ENCODE measurements at regions not wholly inside any gene's neighbourhood (a gene's known extent, or its start where the extent isn't known, plus 50 kb on each side); places are given as distances from the start of the nearest gene placed in this dataset.

DNA sequence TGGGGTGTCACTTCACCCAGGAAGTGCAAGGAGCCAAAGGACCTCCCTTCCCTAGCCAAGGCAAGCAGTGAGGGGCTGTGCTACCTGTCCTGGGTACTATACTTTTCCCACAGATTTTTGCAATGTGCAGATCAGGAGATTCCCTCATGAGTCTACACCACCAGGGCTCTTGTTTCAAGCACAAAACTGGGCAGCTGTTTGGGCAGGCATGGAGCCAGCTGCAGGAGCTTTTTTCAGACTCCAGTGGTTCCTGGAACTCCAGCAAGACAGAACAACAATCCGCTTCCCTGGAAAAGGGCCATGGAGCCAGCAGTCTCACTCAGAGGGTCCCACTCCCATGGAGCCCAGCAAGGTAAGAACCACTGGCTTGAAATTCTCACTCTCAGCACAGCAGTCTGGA lies 1649.6 kb downstream of the LRRC4C start:
- DNase-seq = no peak

DNA sequence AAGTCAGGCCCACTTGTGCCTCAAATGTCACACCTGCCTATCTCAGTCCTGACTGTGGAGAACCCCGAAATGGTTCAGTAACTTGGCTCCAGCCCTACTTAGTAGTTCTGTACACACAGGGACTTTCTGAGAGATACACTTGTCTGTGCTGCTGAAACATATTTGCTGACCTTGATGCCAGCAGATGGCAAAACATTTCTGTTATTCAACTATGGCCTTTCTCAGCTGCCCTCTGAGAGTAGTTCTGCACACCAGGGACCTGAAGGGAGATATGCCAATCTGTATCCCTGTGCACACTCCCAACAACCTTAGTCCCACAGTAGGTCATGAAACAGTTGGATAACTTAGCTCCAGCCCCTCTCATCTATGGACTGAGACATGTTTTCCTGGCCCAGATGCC lies 1651.5 kb downstream of the LRRC4C start:
- DNase-seq = no peak

DNA sequence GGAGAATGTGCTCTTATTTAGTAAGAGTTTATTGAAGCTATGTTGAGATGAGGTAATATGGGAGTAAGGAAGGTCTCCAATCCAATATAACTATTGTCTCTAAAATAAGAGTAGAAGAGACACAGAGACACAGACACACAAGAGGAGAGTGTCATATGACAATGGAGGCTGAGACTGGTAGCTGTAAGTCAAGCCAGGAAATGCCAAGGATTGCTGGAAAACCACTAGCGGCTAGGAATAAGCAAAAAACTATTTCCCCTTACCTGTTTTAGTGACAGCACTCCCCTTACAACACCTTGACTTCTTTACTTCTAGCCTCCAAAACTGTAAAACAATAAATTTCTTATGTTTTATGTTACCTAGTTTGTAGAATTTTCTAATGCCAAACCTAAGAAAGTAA lies 1652.8 kb downstream of the LRRC4C start:
- no peak for DNase-seq

DNA sequence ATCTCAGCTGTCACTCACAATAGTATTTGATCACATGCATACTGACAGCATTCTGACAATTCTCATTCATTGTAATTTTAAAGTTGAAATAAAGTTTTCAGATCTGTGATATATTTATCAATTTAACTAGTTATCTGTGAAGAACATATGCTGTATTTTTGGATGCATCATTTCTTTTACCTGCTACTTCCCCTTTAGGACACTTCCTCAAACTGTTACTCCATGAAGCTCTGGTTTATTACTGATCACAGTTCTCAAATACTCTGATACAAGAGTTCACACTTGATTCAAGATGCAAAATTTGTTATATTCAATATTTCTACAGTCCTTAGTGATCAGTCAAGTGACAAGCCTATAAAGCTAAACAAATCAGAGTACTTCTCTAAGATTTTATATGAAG lies 1655.2 kb downstream of the LRRC4C start:
- no peak for DNase-seq

DNA sequence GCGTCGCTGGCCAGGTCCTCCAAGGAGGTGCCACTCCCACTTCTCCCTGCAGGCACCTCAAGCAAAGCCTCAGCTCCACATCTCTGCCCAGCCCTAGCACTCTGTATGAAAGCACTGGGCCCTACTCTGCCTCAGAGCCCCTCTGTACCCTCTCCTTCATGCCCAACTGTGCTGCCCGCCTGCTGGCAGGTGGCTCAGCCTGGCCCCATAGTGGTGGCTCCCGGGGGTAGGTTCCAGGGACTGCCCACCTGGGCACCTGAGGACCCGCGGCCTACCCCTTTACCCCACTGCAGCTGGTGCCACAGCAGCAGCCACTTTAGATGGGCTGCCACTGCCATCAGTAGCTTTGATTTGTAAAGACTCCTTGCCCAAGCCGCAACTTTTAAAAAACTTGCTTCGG lies 1672.8 kb downstream of the LRRC4C start:
- DNase-seq = no peak

DNA sequence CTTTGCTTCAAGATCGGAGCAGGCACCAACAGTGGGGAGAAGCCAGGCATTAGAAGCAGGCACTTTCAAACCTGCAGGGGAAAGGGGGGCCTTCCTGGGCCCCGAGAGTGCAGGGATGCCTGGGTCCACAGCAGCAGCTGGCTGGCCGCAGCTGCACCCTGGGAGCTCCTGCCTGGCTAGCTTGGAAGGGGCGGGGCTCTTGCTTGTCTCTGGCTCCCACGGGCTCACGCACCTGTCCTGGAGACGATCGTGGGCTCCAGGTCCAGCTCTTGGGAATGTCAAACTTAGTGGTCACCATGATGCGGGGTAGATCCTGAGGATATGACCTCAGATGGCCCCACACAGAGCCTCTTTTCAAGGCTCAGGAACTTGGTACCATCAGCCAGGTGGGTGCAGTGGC lies 1673.2 kb downstream of the LRRC4C start:
- no peak for DNase-seq

DNA sequence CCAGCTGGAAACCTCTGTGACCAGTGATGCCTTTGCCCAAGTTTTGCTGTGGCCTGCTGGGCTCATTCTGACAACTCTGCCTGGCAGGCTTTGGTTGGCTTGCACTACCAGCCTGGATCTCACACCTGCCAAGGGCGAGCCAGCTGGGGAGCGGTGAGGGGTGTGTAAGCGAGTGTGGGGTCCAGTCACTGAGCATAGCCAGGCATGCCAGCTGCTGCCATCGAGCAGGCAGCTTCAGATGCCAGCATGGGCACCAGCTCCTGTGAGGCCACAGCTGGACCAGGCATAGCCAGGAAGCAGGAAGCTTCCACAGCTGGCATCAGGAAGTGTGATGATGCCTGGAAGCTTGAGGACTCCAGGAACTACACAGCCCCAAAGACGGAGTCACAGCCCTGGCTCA lies 1674.6 kb downstream of the LRRC4C start:
- no peak for DNase-seq

DNA sequence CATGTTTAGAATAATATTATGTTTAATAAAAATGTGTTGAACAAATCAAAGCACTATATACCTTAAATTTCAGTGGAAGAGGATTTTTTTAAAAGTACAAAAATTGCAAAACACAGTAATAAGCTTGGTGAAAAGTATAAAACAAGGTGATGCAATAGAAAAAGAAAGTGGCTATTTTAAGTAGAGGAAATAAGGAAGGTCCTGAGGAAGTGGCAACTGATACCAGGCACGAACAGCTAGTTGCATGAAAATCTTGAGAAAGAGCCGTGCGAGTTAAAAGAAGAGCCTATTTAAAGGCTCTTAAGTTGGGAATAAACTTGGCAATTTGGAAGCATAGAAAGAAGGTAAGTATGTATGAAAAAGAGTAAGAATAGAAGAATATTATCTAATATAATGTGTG lies 1679.3 kb downstream of the LRRC4C start:
- no peak for DNase-seq

DNA sequence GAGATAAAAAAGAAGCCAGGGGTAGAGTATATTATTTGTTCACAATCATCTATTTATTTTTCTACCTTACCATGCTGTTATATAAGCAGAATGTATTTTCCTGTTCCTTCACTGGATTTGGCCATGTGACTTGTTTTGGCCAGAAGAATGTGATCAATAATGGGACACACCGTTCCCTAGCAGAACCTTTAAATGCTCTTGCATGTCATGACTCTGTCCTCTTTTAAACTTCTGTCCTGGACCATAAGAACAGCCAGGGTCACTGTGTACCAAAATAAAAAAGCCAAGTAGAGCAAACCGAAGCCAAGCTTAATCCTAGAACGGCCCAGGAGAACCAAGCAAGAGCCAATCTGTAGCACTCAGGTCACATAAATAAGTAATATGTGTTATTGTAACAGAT lies 1682.4 kb downstream of the LRRC4C start:
- no peak for DNase-seq

DNA sequence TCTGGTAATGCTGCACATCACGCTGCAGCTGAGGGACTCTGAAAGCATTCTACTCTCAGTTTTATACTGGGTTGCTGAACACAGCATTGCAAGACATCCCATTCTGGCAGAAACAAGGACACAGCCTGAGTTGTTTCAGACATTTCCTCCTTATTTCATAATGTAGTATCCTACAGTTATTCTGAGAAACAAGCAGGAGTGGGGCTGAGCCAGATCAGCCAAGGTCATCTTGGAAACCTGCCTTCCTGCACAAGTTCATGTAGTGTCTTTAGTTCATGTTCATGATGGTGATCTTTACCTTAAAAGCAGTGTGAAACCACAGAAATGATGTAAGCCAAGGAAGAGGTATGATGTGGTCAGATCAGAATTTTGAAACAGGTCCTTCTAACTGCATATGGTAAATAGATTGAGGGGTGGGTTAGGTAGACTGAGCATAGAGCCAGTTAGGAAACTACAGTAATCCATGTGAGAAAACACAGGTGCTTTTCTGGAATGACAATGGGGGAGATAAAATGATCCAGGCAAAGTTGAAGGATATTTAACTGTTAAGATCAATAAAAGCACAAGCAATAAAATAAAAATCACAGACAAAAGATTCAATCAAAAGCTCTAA lies 1686.8 kb downstream of the LRRC4C start:
- no peak for DNase-seq

DNA sequence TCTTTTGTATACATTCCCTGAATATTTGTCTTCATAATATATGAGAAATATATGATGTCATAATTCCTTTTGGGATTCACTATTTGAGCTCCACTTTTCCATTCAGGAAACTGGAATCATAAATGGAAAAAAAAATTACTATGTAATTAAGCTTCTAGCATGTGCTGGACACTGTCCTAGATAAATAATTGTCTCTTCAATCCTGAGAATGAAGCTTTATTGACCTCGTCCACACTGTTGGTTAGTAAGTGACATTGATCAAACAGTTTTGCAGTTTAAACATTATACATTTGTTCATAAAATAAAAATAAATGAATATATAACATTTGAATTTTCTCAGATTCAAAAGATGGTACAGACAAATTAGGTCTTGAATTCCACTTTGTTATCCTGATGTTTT lies 1691.2 kb downstream of the LRRC4C start:
- no peak for DNase-seq

DNA sequence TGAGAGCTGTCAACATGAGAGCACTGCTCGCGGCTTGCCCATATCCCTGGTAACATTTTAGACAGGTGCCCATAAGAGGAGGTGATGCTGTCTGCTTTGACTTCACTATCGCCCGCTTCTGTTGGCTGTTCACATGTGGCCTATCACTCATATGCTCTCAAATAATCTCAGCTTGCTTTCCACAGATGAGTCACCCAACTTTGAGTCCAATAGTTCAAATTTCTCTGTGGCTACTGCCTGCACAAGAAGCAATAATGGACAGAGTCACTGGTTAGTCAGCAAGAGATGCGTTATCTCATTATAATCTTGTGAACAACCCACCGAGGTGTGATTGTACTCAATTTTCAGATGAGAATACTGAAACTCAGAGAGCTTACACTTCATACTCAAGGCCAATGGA lies 1714.1 kb downstream of the LRRC4C start:
- no peak for DNase-seq

DNA sequence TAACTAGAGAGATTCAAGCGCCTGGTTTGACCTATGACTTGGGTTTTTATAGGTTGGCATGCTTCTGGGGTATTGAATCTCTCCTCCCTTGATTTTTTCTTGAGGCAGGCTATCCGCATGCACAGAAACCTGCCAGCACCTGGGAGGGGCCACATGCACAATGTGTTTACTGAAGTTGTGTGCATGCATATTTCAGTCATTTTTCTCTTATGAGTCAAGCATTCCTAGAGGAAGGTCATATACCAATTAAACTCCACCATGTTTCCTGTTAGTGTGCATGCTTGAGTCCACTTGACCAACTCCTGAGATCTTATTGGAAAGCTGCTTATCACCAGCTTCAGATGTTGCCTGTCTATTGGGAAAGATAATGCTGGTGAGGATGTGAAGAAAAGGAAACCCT lies 1718.4 kb downstream of the LRRC4C start:
- DNase-seq = no peak

DNA sequence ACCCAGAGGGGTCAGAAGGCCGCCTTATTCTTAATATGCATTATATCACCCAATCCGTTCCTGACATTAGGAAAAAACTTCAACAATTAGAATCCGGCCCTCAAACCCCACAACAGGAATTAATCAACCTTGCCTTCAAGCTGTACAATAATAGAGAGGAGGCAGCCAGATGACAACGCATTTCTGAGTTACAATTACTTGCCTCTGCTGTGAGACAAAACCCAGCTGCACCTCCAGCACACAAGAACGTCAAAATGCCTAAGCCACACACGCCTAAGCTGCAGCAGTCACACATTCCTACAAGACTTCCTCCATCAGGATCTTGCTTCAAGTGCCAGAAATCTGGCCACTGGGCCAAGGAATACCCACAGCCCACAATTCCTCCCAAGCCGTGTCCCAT lies 1723.1 kb downstream of the LRRC4C start:
- peak; percentile 35 for DNase-seq

DNA sequence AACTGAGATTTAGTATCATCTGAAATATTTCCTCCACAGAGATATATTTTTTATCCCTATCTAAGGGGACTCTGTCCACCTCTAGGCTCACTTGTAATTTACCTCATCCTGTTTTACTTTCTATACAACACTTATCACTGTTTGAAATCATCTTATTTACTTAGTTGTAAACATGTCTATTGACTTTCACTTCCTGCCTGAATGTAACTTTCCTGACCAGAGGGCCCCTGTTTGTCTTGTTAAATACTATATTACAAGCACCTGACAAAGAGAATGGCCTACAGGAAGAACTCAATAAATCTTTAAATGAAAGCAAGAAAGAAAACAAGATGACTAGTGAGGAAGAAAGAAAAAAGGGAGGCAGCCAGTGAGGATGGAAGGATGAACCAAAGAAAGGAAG lies 1727.5 kb downstream of the LRRC4C start:
- DNase-seq = peak; percentile 17

DNA sequence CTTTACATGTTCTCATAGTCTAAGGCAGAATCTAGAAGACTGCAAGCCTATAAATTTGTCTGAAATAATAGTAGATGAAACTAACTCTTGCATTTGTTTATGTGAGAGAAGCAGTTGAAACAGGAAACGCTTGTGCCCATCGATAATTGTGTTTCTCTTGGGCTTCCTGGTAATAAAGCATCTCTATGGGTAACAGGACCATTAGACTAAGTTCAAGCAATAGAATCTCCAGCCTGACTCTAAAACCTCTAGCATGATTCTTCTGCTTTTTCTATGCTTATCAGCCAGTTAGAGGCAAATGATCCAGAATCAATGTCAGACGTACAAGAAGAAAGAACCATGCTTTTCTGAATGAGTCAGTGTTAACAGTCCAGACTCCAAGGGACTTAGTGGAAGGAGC lies 1734.4 kb downstream of the LRRC4C start:
- DNase-seq = no peak

DNA sequence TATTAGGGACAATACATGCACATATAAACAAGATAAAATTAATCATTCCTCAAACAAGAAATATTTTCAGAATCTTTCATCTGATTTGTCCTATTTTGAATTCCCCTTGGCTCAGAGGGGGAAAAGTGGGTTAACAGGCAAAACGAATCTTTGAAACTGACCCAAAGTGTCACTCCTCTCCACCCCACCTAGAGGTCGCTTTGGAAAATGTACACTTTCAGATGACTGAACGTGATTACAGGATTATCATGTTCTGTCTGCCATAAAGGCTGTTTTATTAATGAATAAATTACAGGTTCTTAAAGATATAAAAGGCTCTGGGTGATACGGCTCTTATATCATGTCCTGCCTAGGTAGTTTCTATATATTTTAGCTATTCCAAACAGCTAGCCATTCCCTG lies 1735.0 kb downstream of the LRRC4C start:
- no peak for DNase-seq

DNA sequence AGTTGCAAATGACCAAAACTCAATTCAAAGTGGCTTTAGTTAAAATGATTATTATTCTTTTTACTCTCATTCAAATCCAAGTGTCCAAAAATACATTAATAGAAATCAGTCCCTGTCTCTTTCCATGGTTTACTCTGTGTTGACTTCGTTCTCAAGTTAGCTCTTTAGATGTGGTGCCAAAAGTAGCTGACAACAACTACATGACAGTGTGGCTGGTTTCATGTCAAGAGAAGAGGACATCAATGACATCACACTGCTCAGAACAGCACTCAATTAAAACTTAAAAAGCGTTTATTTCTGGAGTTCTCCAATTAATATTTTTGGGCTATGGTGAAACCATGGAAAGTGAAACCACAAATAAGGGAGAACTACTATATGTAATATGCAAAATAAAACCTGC lies 1746.9 kb downstream of the LRRC4C start:
- DNase-seq = no peak

DNA sequence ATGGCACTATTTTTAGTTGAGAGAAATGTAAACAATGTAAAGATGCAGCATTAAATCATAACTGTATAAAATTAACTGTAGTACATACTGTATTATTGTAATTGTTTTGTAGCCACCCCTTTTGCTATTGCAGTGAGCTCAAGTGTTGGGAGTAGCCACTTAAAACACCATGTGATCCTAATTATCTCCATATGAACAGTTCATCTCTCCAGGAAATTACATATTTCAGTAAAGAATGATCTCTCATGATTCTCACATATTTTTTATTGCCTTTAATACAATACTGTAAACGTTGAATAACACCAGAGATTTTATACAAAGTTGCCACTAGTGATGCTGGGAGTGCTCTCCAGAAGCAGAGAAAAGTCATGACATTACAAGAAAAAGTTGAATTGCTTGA lies 1768.6 kb downstream of the LRRC4C start:
- DNase-seq = no peak

DNA sequence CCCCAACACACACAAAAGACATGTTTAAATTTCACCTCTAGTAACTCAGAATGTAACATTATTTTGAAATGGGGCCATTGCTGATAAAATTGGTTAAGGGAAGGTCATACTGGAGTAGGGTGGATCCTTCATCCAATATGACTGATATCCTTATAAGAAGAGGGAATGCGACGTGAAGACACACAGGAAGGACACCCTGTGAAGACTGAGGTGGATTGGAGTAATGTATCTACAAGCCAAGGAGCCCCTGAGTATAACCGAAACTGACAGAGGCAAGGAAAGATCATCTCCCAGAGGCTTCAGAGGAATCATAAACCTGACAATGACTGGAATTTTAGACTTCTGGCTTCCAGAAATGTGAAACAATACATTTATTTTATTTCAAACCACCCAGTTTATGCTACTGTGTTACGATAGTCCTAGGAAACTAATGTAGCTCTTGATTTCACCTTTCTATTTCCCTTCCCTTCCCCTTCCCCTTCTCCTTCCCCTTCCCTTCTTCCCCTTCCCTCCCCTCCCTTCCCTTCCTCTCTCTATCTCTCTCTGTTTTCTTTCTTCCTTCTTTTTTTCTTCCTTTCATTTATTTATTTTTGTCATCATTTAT lies 1775.4 kb downstream of the LRRC4C start:
- DNase-seq = no peak

DNA sequence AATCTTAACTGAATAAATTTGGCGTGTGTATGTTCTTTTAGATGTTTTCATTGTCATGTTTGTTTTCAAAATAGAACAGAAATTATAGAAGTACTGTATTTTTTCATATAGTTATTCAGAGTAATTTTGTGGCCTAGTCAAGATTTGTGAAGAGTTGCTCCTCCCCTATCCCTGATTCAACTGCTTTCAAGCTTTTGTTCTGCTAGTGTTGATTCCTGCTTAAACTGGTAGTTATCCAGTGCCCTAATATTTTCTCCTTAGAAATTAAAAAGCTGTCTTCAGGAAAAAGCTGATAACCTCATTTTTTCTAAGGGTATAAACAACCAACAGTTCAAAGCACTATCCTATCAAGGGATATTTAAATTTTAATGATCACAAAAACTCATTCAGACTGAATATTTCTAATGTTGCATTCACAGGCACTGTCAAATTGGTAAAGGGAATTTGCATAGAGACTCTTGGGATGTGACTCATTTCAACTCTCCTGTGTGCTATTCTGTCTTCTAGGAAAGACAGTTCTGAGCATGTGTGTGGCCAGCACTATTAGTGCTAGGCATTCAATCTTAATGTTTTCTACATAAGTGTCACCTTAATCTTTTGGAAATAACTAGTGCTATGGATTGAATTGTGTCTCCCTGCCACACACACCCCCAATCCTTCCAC lies 1776.0 kb downstream of the LRRC4C start:
- no peak for DNase-seq

DNA sequence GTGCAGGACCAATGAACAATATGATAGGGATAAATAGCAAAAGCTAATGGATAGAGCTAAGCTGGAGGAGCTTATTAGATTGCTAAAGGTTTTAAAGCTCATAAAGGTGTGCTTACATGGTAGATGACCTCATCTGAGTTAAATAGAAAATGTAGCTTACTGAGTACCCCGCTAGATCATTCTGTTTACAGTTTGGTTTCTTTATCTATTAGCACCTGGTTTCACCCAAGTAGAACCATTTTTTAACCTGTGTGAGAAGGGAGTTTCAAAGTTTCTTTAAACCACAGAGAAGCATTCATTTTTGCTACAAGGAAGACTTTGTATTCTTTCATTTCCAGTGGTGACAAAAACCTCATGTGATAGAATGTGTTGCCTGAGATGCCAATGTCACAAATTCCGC lies 1778.0 kb downstream of the LRRC4C start:
- DNase-seq = no peak

DNA sequence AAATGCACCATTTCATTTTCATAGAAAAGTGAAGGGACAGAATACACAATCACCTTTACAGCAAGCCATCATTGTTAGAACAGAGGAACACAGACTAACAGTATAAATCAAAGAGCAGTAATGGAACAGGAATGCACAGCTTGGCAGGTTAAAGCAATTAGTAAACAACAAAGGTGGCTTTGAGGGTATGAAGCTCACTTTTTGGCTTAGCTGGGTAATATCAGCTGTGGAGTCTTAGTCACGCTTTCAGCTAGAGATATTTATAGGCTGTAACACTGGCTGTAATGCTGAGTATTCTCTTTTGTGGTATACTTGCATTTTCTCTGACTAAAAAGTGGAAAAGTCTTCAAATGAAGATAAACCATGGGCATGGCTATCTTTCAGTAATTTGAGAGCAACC lies 1780.5 kb downstream of the LRRC4C start:
- DNase-seq = no peak

DNA sequence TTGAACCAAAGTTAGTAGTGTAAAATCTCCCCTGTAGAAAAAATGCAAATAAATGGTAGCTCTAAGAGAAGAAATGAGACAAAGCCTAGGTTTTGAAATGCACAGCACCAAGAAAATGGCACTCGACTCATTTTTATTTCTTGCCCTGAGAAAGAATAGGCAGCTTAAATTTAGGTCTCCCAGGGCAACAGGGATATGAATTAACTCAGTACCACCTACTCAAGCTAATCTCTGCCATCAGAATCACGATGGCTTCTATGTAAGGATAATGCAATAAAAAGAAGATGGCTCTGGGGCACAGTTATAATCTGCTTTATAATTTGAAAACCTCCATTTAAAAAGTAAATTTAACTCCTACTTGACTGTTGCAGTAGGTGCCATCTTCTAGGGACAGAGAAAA lies 1784.3 kb downstream of the LRRC4C start:
- no peak for DNase-seq

Measured in renal pelvis (tissue), 1 donor.